ENCODE measurements at regions not wholly inside any gene's neighbourhood (a gene's known extent, or its start where the extent isn't known, plus 50 kb on each side); places are given as distances from the start of the nearest gene placed in this dataset.

DNA sequence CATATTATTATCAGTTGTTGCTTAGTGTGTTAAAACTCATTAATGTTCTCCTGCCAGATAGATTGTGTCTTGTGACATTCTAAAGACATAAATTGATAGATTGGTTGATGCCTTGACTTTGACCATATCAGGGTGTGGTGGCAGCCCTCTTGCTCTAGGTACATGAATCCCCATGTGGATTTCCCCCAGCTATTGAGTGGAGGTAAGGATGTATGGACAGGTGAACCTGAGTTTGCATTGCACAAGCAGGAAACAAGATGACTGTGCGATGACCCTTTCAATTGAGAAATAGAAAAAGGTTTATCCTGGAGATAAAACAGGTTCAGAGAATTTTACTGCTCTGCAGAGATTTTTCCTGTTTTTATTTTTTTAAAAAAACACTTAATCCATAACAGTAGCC is 619.2 kb downstream of the SPRY1 start:
- no peak for DNase-seq

DNA sequence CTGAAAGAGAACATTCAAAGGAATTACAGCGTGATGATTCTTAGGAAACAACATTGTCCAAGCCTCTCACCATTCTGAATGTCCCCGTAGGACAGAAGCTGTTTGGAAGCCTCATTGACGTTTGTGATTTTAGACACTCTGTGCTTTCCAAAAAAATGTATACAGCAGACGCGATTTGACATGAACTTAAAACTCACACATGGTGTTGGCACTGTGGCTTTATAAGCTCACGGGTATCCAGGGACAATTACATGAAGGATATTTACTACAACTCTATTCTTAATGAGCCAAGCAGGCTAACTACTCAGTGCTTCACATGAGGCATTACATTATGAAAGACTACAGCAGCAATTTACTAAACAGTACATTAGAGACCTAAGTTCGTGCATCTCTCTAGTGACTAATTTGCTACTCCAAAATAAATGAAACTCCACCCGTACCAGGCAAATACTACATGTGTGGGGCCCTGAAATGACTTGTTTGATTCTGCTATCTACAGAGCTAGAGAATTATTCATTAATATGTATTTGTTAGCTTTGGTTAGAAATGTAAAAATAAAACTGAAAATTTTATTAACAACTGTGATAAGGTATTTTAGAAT is 620.7 kb downstream of the SPRY1 start:
- DNase-seq, result no peak

DNA sequence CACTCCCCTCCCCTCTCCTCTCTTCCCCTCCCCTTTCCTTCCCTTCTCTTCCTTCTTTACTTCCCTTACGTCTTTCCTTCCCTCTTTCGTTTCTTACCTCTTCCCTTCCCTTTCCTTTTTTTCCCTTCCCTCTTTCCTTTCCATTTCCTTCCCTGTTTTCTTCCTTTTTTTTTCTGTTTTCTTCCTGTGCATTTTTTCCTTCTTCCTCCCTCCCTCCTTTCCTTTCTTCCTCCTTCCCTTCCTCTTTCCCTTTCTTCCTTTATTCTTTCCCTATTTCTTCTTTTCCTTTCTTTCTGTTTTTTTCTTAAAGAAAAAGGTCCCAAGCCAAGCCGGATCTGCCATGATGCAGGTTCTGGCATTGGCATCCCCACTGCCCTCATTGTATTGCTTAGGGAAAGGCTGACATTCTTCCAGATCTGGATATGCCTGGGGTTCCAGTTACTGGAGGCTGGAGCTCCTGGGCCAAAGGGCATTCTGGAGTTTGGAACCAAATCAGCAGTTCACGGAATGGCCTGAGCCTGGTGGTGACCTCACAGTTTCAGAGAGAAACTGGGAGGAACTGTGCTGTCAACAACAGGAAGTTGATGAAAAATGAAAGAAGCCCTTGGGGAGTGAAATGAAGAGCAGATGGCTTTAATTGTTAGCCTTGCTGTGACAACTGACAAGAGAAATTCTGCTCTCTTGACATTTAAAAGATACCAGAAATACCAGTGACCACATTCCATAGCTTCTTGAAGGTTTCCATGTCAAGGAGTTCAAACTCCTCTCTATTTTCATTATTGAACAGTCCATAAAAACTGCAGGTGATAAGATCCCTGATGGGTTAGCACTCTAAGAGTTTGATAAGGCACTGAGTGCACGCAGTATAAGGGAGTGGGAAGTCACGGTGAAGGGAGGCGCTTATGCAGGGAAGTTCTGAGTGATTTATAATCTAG is 622.1 kb downstream of the SPRY1 start:
- peak in 1 of 2 donors; percentile 18 for DNase-seq

DNA sequence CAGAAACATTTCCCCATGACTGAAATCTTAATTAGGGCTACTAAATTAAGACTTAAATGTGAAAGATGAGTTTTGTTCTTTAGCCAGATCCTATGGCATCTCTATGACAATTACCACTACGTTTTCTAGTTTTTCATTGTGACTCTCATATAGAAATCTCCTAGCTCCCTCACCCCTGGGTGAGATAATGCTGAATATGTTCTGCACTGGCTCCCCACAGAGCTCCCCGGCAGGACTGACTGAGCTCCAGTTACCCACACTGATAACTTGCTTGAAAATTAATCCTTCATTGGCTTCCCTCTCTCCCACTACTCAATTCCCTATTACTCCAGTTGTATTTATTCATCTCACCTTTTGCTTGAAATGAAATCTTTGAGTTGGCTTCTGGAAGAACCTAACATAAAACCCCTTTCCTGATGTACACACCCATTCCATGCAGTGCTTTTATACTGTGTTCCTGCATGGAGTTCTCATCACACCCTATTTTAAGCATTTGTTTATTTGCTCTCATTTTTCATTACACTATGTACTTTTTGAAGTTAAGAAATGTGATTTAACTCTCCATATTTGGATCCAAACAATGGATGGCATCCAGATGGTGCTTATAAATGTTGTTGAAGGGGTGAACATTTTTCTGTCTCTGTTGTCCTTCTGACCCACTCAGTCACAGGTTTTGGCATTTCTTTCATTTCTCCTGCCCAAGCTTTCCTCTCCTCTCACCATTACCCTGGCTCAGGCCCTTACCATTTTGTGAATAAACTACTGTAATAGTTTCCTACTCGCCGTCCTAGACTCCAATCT is 623.4 kb downstream of the SPRY1 start:
- DNase-seq, result no peak

- DNase-seq, result no peak
Observed at GRCh38 chr4:124025000-124025399, 628.4 kb downstream of the SPRY1 start.

DNA sequence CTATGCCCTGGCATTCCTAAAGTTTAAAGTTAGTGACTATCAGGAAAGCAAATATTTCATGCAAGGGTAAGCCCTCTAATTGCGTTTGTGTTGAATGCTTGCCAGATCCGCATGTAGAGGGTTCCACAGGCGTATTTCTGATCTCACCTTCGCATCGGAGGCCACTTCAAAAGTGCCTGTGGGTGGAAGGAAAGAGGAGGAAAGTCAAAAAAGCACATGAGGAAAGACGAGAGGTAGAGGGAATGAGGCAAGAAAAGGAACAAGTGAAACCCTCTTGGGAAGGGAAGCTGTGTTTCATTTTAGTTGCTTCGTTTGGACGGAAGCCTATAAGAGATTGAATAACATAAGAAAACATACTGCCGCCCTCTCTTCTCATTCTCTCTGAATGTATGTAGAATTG is 628.8 kb downstream of the SPRY1 start:
- no peak for DNase-seq

GRCh38 chr4:124028182-124028581 is 631.6 kb downstream of the SPRY1 start:
- no peak for DNase-seq

DNA sequence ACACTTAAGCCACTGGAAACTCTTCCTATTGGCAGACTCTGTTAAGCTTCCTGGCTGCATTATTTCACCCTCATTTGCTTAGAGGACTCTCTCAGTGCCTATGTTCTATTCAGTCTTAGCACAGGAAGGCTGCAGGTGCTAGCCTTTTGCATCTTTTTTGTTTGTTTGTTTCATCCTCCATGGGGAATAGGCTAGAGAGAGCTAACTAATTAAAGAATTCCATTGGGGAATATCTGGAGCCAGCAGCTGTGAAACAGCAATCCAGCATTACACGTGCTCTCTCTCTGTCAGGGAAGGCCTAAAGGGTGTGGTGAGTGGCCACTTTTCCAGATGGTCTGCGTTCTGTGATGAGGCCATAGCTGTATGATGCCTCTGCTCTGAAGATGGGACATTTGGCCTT is 633.6 kb downstream of the SPRY1 start:
- no peak for DNase-seq

DNA sequence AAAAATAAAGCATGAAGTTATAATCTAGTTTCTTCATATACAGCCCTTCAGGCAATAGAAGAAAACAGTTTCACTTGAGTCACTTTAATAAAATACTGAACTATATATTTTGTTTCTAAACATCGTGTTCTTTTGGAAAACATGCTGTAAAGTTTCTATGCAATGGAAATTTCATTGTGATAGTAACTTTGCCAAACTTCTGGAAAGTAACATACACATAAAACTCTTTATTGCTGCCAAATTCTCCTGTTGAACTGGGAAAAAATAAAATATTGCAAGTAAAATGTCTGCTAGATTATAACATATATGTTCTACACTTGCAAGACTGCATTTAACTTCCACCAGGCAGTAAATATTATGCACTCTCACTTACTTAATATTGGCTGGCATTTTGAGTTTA is 635.4 kb downstream of the SPRY1 start:
- DNase-seq, result no peak

GRCh38 chr4:124035364-124036041 is 638.9 kb downstream of the SPRY1 start:
- no peak for DNase-seq

DNA sequence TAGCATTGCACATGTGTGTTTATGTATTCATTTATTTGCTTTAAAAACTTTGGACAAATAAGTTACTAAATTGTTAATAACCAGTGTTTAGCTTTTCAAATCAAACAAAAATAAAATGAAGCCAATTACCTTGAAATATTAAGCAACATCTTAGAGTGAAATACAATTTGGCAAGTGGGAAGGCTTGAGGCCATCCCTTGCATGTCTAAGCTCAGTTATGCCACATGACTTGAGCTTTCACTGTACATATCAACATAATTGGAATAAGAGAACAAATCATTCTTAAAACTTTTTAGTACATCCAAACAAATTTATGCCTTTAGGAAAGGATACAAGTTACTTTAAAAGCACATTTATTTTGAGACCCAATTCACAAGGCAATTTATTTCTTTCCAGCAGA is 640.6 kb downstream of the SPRY1 start:
- no peak for DNase-seq

- DNase-seq, result no peak
Observed at GRCh38 chr4:124044330-124044729, 647.7 kb downstream of the SPRY1 start.

DNA sequence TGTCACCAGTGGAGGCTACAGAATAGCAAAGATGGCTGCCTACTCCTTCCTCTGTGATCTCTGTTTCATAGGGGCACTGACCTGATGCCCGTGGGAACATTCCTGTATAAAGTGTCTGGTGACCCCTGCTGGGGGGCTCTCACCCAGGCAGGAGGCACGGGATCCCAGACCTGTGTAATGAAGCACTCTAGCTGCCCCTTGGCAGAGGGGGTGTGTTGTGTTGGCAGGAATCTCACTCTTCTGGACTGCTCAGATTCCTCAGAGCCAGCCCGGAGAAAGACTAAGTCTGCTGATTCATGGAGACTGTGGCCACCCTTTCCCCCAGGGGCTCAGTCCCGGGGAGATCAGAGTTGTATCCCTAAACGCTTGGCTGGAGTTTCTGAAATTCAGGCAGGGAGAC is 648.3 kb downstream of the SPRY1 start:
- DNase-seq, result no peak

DNA sequence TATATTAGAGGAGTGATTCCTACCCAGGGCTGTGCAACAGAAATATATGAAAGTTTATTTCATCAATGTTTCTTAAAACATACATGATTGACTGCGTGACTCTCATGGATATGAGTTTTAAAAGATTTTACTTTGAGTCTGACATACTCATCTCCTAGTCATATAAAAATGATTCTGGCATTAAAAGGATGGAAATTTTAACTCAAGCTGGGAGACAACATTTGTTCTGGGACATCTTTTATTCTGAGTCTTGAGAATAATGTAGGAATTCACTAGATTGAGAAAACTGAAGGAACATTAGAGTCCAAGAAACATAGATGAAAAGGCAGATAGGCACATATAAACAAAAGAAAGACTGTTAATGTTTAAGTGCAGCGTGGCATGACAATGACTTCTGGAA is 649.6 kb downstream of the SPRY1 start:
- DNase-seq, result no peak

GRCh38 chr4:124053872-124054538 is 657.4 kb downstream of the SPRY1 start:
- no peak for DNase-seq

- DNase-seq, result no peak
Observed at GRCh38 chr4:124055336-124055735, 657.2 kb downstream of the ANKRD50 start.

GRCh38 chr4:124055896-124056295 is 656.6 kb downstream of the ANKRD50 start:
- no peak for DNase-seq

DNA sequence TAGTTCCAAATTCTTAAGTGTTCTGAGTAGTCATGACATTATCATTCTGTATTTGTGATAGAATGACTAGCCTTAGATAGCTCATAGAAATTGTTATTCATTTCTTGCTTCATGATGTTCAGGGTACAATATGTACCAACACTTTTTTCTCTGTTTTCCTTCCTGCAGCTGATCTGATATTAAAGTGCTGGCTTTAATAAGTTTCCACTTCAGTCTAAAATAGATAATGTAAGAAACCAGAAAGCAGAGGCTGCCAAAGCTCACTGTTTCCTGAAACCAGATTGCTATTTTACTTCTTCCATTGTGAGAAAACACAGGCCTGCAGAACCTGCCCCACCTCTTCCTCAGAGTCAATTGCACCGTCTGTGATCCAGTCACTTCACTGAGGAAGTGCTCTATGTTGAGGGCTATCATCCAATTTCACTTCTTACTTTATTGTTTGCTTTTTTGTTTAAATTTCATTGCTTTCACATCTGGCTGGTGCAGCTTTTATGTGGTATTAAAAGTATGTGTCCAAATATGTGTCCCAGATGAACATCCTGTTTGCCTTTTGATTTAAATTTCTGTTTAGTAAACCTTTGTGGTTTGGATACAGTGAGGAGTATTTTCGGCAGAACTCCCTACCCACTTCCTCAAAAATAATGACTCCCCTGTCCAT is 652.1 kb downstream of the ANKRD50 start:
- DNase-seq, result no peak

DNA sequence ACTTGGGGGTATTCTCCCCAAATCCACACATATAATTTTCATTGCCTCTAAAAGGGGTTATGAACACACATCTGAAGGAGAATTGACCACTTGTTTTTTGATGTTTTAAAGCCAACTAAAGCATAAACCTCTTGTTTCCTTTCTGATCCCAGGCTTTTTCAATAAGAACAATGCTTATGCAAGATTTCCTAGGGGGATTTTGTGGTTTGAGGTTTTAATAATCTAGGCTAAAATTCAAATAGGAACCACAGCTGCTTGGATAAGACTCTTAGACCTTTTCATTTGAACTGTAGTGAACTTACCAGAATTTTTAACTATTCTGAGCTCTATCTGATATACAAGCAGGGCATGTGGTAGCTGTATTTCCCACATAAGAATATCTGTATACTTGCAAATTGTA is 651.1 kb downstream of the ANKRD50 start:
- no peak for DNase-seq

GRCh38 chr4:124065422-124065821 is 647.1 kb downstream of the ANKRD50 start:
- DNase-seq, result no peak

DNA sequence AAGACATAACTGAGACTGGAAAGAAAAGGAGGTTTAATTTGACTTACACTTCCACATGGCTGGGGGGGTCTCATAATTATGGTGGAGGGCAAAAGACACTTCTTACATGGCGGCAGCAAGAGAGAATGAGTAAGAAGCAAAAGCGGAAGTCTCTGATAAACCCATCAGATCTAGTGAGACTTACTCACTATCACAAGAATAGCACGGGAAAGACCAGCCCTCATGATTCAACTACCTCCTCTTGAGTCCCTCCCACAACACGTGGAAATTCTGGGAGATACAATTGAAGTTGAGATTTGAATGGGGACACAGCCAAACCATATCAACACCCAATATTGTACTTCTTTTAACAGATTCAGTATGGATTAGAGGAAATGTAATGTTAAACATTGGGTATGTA is 646.6 kb downstream of the ANKRD50 start:
- no peak for DNase-seq

- no peak for DNase-seq
Observed at GRCh38 chr4:124066595-124066994, 645.9 kb downstream of the ANKRD50 start.

Measured in CD4-positive, alpha-beta T cell treated with Interleukin-4 for 1 hour (primary cell).